BLaER1 treated with 17β-estradiol and CSF1 and Interleukin-3, amounts not matched to agents 10 nM and 100 nM (cell line): ENCODE measurements at regions not wholly inside any gene's neighbourhood (a gene's known extent, or its start where the extent isn't known, plus 50 kb on each side); places are given as distances from the start of the nearest gene placed in this dataset.
A peak's percentile ranks its signal among the peaks of the same experiment; 100 is the strongest.

Source experiments
- H3K27ac ChIP-seq, 11 experiments: shearing (Covaris generic); formaldehyde crosslinking; 2 replicates each; pipeline ENCODE4 v1.8.1; 2022
- H3K27me3 ChIP-seq, 11 experiments: shearing (Covaris generic); formaldehyde crosslinking; 2 replicates each; pipeline ENCODE4 v1.8.1; 2022
- H3K36me3 ChIP-seq, 11 experiments: shearing (Covaris generic); formaldehyde crosslinking; 2 replicates each; pipeline ENCODE4 v1.8.1; 2022
- H3K4me1 ChIP-seq, 10 experiments: shearing (Covaris generic); formaldehyde crosslinking; 2 replicates each; pipeline ENCODE4 v1.8.1; 2022
- H3K4me2 ChIP-seq, 11 experiments: shearing (Covaris generic); formaldehyde crosslinking; 2 replicates each; pipeline ENCODE4 v1.8.1; 2022
- H3K4me3 ChIP-seq, 10 experiments: shearing (Covaris generic); formaldehyde crosslinking; 2 replicates each; pipeline ENCODE4 v1.8.1; 2022
- H3K9ac ChIP-seq, 11 experiments: shearing (Covaris generic); formaldehyde crosslinking; 2 replicates each; pipeline ENCODE4 v1.8.1; 2022
- H3K9me3 ChIP-seq, 11 experiments: shearing (Covaris generic); formaldehyde crosslinking; replicated peaks in 1 of 11; 2 replicates each; pipeline ENCODE4 v1.8.1; 2022
- H4K20me1 ChIP-seq, 11 experiments: shearing (Covaris generic); formaldehyde crosslinking; 2 replicates each; pipeline ENCODE4 v1.8.1; 2022
- Cebpa-rat ChIP-seq, 11 experiments: shearing (Covaris generic); IDR thresholded peaks; 2 replicates each; pipeline ENCODE4 v1.8.1; 2022

- H3K4me3 ChIP-seq, result no peak overlapping the region
- H3K9me3 ChIP-seq, result no peaks in the 10 kb centered on the region
- TF ChIP-seq Cebpa-rat (IDR thresholded peaks at IDR 0.05), result no peak
- no peak overlapping the region for H3K27ac ChIP-seq
- no peak overlapping the region for H3K9ac ChIP-seq
- H3K36me3 ChIP-seq, result no peaks in the 10 kb centered on the region
- no peaks in the 10 kb centered on the region for H4K20me1 ChIP-seq
- H3K4me1 ChIP-seq, result no peaks in the 10 kb centered on the region
- no peak overlapping the region for H3K4me2 ChIP-seq
- no peaks in the 10 kb centered on the region for H3K27me3 ChIP-seq
These were observed 516.8 kb upstream of the ATP11B start for GRCh38 chr3:182276512-182276911.

DNA sequence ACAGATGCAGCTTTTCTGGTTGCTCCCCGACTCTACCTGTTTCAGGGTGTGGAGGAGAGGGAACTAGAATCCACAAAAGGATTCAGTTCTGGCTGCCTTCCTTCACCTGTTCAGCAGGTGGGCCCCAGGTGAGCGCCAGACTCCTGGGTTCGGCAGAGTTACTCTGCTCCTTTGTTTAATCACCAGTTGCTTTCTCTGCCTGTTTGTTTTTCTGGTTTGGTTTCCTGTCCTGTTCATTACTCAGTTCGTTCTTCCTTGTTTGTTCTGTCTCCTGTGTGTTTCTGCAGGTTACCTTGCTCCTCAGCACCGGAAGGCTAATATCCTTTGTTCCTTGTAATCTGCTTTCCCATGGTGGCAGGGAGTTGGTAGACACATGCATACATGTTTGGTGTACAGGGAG, 508.5 kb upstream of the ATP11B start:
- Histone ChIP-seq H3K4me3 (no peak overlapping the region), H3K4me2 (no peak overlapping the region), H3K9me3 (no peaks in the 10 kb centered on the region), H3K4me1 (no peaks in the 10 kb centered on the region), H4K20me1 (no peaks in the 10 kb centered on the region), H3K36me3 (no peaks in the 10 kb centered on the region), H3K9ac (no peak overlapping the region), H3K27ac (no peak overlapping the region), H3K27me3 (no peaks in the 10 kb centered on the region)
- TF ChIP-seq Cebpa-rat (IDR thresholded peaks at IDR 0.05), result no peak

- H4K20me1 ChIP-seq, result no peaks in the 10 kb centered on the region
- H3K9me3 ChIP-seq, result no peaks in the 10 kb centered on the region
- H3K9ac ChIP-seq, result no peak overlapping the region
- no peak for TF ChIP-seq Cebpa-rat (IDR thresholded peaks at IDR 0.05)
- H3K4me2 ChIP-seq, result no peak overlapping the region
- H3K27ac ChIP-seq, result no peak overlapping the region
- H3K27me3 ChIP-seq, result no peaks in the 10 kb centered on the region
- no peaks in the 10 kb centered on the region for H3K36me3 ChIP-seq
- H3K4me3 ChIP-seq, result no peak overlapping the region
- no peaks in the 10 kb centered on the region for H3K4me1 ChIP-seq
These were observed 500.7 kb upstream of the ATP11B start for GRCh38 chr3:182292591-182292990.

- Histone ChIP-seq H3K9me3 (no peaks in the 10 kb centered on the region), H3K36me3 (no peaks in the 10 kb centered on the region), H3K4me3 (no peak overlapping the region), H4K20me1 (no peaks in the 10 kb centered on the region), H3K27me3 (no peaks in the 10 kb centered on the region), H3K9ac (no peak overlapping the region), H3K4me2 (no peak overlapping the region), H3K4me1 (no peaks in the 10 kb centered on the region), H3K27ac (no peak overlapping the region)
- no peak for TF ChIP-seq Cebpa-rat (IDR thresholded peaks at IDR 0.05)
These were observed 499.0 kb upstream of the ATP11B start for GRCh38 chr3:182294256-182294655.

DNA sequence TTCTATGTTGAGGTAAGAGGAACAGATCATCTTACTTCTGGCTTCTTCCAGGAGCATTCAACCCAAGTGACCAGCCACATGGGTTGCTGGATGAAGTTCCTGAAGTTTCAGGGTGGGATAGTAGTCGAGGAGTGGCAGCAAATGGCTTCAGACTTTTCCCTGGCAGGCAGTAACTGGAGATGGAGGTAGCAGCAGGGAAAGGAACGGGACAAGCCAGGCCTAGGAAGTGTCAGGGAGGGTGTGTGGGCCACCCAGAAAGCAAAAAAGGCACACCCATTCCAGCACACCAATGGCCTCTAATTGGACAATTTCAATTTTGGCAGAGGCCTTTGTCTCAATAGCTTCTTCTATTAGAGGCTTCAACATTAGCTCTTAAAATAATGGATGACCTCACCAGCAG, 498.6 kb upstream of the ATP11B start:
- no peaks in the 10 kb centered on the region for H3K27me3 ChIP-seq
- no peak overlapping the region for H3K27ac ChIP-seq
- no peaks in the 10 kb centered on the region for H4K20me1 ChIP-seq
- no peak overlapping the region for H3K9ac ChIP-seq
- H3K4me3 ChIP-seq, result no peak overlapping the region
- H3K9me3 ChIP-seq, result no peaks in the 10 kb centered on the region
- no peaks in the 10 kb centered on the region for H3K4me1 ChIP-seq
- H3K4me2 ChIP-seq, result no peak overlapping the region
- H3K36me3 ChIP-seq, result no peaks in the 10 kb centered on the region
- TF ChIP-seq Cebpa-rat (IDR thresholded peaks at IDR 0.05), result no peak

DNA sequence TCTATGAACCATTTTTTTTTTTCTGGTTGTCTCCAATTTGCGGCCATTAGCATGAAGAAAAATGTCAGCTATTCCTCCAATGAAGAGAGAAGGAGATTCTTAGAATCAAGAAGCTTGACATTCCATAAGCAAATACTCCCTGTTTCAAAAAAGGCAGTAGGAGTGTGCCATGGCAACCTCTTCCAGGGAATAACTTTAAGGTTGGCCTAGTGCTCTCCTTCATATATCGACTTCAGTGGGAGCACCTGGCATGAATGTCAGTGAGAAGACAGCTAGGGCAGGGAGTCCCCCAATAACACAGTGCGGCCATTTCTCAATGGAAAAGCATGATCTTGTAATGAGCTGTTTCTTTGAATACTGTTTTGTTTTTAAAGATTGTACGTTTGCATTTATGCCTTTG, 493.0 kb upstream of the ATP11B start:
- no peak for TF ChIP-seq Cebpa-rat (IDR thresholded peaks at IDR 0.05)
- Histone ChIP-seq H4K20me1 (no peaks in the 10 kb centered on the region), H3K27ac (no peak overlapping the region), H3K4me1 (no peaks in the 10 kb centered on the region), H3K4me3 (no peak overlapping the region), H3K27me3 (no peaks in the 10 kb centered on the region), H3K4me2 (no peak overlapping the region), H3K9me3 (no peaks in the 10 kb centered on the region), H3K36me3 (no peaks in the 10 kb centered on the region), H3K9ac (no peak overlapping the region)

DNA sequence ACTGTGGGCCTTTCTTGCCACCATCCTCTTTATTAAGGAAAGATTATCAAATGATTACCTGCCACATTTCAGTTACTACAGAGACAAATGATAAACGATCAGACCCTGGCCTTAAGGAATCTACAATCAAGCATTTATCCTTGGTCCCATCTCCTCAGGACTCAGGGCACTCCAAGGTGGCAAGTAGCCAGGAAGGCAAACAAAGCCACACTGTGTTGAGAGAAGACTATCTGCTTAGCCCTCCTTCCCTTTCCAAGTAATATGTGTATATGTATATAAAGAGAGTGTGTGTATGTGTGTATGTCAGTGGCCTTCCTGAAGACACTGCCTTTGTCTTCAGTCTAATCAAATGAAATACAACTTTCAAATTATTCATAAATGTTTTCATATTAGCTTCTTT, 490.1 kb upstream of the ATP11B start:
- H3K4me1 ChIP-seq, result peaks cover 0 to 13% (median 0%) of the 10 kb centered on the region in 10 experiments; a peak in 4 of 20 replicates
- no peak overlapping the region for H3K27ac ChIP-seq
- no peak overlapping the region for H3K4me2 ChIP-seq
- no peak overlapping the region for H3K4me3 ChIP-seq
- no peaks in the 10 kb centered on the region for H3K36me3 ChIP-seq
- H3K9me3 ChIP-seq, result no peaks in the 10 kb centered on the region
- H4K20me1 ChIP-seq, result no peaks in the 10 kb centered on the region
- H3K9ac ChIP-seq, result no peak overlapping the region
- H3K27me3 ChIP-seq, result no peaks in the 10 kb centered on the region
- no peak for TF ChIP-seq Cebpa-rat (IDR thresholded peaks at IDR 0.05)

- Histone ChIP-seq H3K27ac (no peak overlapping the region; a peak in 1 of 22 replicates), H4K20me1 (no peaks in the 10 kb centered on the region), H3K4me3 (no peak overlapping the region), H3K4me1 (peaks cover 0 to 27% (median 6%) of the 10 kb centered on the region in 10 experiments; a peak in 12 of 20 replicates), H3K4me2 (peak overlapping the region in 2 of 11 experiments; percentile 3 to 15; a peak in 1 of 22 replicates), H3K36me3 (no peaks in the 10 kb centered on the region), H3K9ac (no peak overlapping the region), H3K9me3 (no peaks in the 10 kb centered on the region), H3K27me3 (no peaks in the 10 kb centered on the region)
- no peak for TF ChIP-seq Cebpa-rat (IDR thresholded peaks at IDR 0.05)
These were observed 487.2 kb upstream of the ATP11B start for GRCh38 chr3:182305881-182306665.

DNA sequence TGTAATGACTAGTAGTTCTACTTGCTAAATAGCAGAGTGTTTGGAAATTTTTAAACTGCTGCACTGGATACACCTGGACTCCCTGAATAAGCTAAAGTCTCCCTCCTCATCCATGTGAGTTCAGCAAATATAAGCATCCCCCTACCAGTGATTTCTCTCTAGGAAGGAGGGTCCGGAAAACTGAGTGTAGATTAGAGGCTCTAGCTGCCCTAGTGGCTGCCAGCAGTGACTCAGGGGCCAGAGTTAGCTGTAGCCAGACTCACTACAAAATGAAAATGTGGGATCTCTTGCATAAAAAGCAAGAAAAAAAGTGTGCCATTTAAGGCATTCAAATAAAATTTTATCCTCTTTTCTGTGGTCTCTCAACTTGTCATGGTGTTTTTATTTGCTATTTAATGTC, 485.0 kb upstream of the ATP11B start:
- Histone ChIP-seq H3K9ac (no peak overlapping the region), H3K4me2 (peak overlapping the region in 2 of 11 experiments; percentile 24 to 58; a peak in 4 of 22 replicates), H3K4me1 (peaks cover 0 to 27% (median 6%) of the 10 kb centered on the region in 10 experiments; a peak in 12 of 20 replicates), H3K9me3 (no peaks in the 10 kb centered on the region; a peak in 1 of 22 replicates), H4K20me1 (no peaks in the 10 kb centered on the region), H3K27me3 (no peaks in the 10 kb centered on the region), H3K27ac (peak overlapping the region in 1 of 11 experiments; percentile 13; a peak in 1 of 22 replicates), H3K4me3 (no peak overlapping the region), H3K36me3 (no peaks in the 10 kb centered on the region)
- no peak for TF ChIP-seq Cebpa-rat (IDR thresholded peaks at IDR 0.05)

- Histone ChIP-seq H3K9ac (no peak overlapping the region), H3K27ac (peak overlapping the region in 3 of 11 experiments; percentile 30 to 57 (median 43); a peak in 4 of 22 replicates), H3K36me3 (no peaks in the 10 kb centered on the region), H3K4me1 (peaks cover 0 to 27% (median 6%) of the 10 kb centered on the region in 10 experiments; a peak in 12 of 20 replicates), H3K9me3 (no peaks in the 10 kb centered on the region; a peak in 1 of 22 replicates), H4K20me1 (no peaks in the 10 kb centered on the region), H3K4me2 (peak overlapping the region in 4 of 11 experiments; percentile 5 to 58 (median 18); a peak in 5 of 22 replicates), H3K27me3 (no peaks in the 10 kb centered on the region), H3K4me3 (no peak overlapping the region)
- TF ChIP-seq Cebpa-rat (IDR thresholded peaks at IDR 0.05), result no peak
These were observed 484.2 kb upstream of the ATP11B start for GRCh38 chr3:182309120-182309519.
